ENCODE measurements at regions not wholly inside any gene's neighbourhood (a gene's known extent, or its start where the extent isn't known, plus 50 kb on each side); places are given as distances from the start of the nearest gene placed in this dataset.

DNA sequence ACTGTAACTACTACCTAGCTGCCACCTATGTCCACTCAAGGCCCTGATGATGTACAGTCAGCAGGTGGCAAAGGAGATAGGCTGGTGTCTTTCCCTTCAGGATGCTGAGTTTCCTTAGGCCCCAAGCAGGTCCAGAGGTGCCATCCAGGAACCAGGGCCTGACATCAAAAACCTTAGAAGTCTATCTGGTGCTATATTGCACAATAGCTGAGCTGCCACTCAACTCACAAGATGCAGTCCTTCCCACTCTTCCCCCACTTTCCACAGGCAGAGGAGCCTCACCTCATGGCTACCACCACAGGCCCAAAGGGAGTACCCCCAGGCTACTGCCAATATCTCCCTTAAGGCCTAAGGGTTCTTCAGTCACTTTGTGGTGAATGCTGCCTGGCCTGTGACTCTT is 83.9 kb upstream of the ZNF827 start:
- DNase-seq = no peak

DNA sequence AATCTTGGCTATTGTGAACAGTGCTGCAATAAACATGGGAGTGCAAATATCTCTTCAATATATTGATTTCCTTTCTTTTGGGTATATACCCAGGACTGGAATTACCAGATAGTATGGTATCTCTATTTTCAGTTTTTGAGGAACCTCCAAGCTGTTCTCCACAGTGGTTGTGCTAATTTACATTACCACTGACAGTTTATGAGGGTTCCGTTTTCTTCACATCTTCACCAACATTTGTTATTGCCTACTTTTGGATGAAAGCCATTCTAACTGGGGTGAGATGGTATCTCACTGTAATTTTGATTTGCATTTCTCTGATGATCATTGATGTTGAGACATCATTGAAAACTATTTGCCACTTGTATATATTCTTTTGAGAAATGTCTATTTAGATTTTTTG is 79.6 kb upstream of the ZNF827 start:
- no peak for DNase-seq

GRCh38 chr4:146004730-146005129 is 66.1 kb upstream of the ZNF827 start:
- DNase-seq = no peak

DNA sequence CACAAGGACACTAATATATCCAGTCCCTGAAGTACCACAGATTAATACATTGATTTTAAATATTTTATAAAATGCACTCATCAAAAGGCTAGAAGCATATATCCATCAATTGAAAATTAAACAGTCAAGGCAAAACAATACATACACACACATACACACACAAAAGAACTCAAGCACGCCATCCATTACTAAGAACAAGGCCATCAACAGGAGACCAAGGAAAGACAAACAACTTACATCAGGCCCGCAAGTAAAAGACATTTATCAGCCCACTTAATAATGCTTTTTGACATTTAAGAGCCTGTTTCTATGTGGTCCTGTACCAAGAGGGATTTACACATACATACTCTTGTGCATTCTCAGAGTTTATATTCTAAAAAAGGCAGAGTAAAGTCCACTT is 50.0 kb upstream of the ZNF827 start:
- no peak for DNase-seq

Data from stimulated activated CD4-positive, alpha-beta T cell treated with anti-CD3 and anti-CD28 coated beads, Interleukin-2, amount 100 ng/mL, for 48 hours (primary cell).